NCI-H1048 (cell line): ENCODE measurements at regions not wholly inside any gene's neighbourhood (a gene's known extent, or its start where the extent isn't known, plus 50 kb on each side); places are given as distances from the start of the nearest gene placed in this dataset.
"Not testable (repeated sequence)": the region's sequence is repeated elsewhere in the genome, so short reads cannot be mapped to it uniquely, and the experiment has no call there.

Experiments
- DNase-seq: peaks from one replicate; lab custom pipeline; 2025; lab: John Stamatoyannopoulos, UW

- no peak for DNase-seq
These were observed 738.4 kb downstream of the PCDH17 start for GRCh38 chr13:58369936-58370335.

- DNase-seq, result no peak
These were observed 744.8 kb downstream of the PCDH17 start for GRCh38 chr13:58376349-58376748.

GRCh38 chr13:58376775-58377174 is 745.2 kb downstream of the PCDH17 start:
- DNase-seq, result no peak

- no peak for DNase-seq
These were observed 747.7 kb downstream of the PCDH17 start for GRCh38 chr13:58379221-58379620.

- not testable (repeated sequence) for DNase-seq
These were observed 753.8 kb downstream of the PCDH17 start for GRCh38 chr13:58385336-58385735.

- DNase-seq, result no peak
These were observed 766.2 kb downstream of the PCDH17 start for GRCh38 chr13:58397596-58398387.

- DNase-seq, result no peak
These were observed 767.7 kb downstream of the PCDH17 start for GRCh38 chr13:58399263-58399662.

- no peak for DNase-seq
These were observed 775.0 kb downstream of the PCDH17 start for GRCh38 chr13:58406545-58406944.

GRCh38 chr13:58429917-58430316 is 798.4 kb downstream of the PCDH17 start:
- no peak for DNase-seq

GRCh38 chr13:58434943-58435342 is 803.4 kb downstream of the PCDH17 start:
- DNase-seq, result no peak

GRCh38 chr13:58437427-58437826 is 805.9 kb downstream of the PCDH17 start:
- DNase-seq, result no peak

- no peak for DNase-seq
These were observed 815.4 kb downstream of the PCDH17 start for GRCh38 chr13:58446979-58447378.

GRCh38 chr13:58452123-58452623 is 820.6 kb downstream of the PCDH17 start:
- DNase-seq, result no peak

- no peak for DNase-seq
These were observed 823.5 kb downstream of the PCDH17 start for GRCh38 chr13:58455094-58455493.

GRCh38 chr13:58461217-58461616 is 829.7 kb downstream of the PCDH17 start:
- DNase-seq, result no peak

- no peak for DNase-seq
These were observed 832.3 kb downstream of the PCDH17 start for GRCh38 chr13:58463841-58464240.

- no peak for DNase-seq
These were observed 835.6 kb downstream of the PCDH17 start for GRCh38 chr13:58467176-58467575.

- DNase-seq, result no peak
These were observed 840.9 kb downstream of the PCDH17 start for GRCh38 chr13:58472483-58472882.

GRCh38 chr13:58474581-58474980 is 843.0 kb downstream of the PCDH17 start:
- no peak for DNase-seq

GRCh38 chr13:58476206-58476918 is 844.8 kb downstream of the PCDH17 start:
- no peak for DNase-seq

GRCh38 chr13:58478858-58479257 is 847.3 kb downstream of the PCDH17 start:
- DNase-seq, result no peak

- no peak for DNase-seq
These were observed 848.5 kb downstream of the PCDH17 start for GRCh38 chr13:58480061-58480460.

- no peak for DNase-seq
These were observed 856.7 kb downstream of the PCDH17 start for GRCh38 chr13:58488251-58488650.
